ENCODE measurements at regions not wholly inside any gene's neighbourhood (a gene's known extent, or its start where the extent isn't known, plus 50 kb on each side); places are given as distances from the start of the nearest gene placed in this dataset.

DNA sequence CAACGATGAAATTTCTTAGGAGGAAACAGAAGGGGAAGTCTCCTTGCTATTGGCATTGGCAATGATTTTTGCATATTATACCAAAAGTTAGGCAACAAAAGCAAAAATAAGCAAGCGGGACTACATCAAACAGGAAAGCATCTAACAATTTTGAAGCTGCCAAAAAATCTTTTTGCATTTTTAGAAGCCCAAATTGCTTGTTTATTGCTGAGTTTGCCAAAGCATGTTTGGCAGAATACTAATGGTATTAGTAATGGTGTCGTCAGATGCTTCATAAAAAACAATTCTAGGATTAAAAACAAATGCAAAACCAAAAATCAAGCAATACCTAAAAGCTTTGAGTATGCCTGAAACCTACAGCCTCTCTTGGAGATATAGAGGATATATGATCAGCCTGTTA, 80.0 kb downstream of the GALR1 start:
- TF ChIP-seq, protein P1, sequence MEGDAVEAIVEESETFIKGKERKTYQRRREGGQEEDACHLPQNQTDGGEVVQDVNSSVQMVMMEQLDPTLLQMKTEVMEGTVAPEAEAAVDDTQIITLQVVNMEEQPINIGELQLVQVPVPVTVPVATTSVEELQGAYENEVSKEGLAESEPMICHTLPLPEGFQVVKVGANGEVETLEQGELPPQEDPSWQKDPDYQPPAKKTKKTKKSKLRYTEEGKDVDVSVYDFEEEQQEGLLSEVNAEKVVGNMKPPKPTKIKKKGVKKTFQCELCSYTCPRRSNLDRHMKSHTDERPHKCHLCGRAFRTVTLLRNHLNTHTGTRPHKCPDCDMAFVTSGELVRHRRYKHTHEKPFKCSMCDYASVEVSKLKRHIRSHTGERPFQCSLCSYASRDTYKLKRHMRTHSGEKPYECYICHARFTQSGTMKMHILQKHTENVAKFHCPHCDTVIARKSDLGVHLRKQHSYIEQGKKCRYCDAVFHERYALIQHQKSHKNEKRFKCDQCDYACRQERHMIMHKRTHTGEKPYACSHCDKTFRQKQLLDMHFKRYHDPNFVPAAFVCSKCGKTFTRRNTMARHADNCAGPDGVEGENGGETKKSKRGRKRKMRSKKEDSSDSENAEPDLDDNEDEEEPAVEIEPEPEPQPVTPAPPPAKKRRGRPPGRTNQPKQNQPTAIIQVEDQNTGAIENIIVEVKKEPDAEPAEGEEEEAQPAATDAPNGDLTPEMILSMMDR (IDR thresholded peaks at IDR 0.05), result no peak
- no peaks in the 10 kb centered on the region for H3K36me3 ChIP-seq
- no peak for ATAC-seq (ENCODE audit: insufficient number of reproducible peaks, low FRiP score, low read depth)
- no peaks in the 10 kb centered on the region for H3K9me3 ChIP-seq
- DNase-seq (ENCODE audit: low spot score), result no peak
- H3K4me3 ChIP-seq, result no peak overlapping the region
- no peak overlapping the region for H3K27ac ChIP-seq
- H3K27me3 ChIP-seq (replicated peaks; ENCODE audit: insufficient read depth), result no peaks in the 10 kb centered on the region
- no peaks in the 10 kb centered on the region for H3K4me1 ChIP-seq (ENCODE audit: control insufficient read depth in 1 of 2, low read depth in 2 of 2)

DNA sequence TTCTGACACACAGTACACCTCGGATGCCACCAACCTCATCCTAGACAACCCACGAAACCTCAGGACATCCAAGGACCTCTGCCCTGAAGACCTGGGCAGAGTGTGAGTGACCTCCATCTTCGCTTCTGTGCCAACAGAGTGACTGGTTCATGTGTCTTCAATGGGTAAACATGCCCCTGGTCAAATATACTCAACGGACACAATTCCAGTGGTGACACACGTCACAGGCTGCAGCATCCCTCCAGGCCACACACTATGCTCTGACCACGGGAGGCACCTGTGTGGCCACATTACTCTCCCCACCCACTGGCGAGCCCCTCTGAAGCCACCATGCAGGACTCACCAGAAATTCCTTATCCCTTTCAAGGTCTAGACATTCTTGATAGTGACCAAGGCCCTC, 85.2 kb downstream of the GALR1 start:
- DNase-seq (ENCODE audit: low spot score) (no peak), ATAC-seq (ENCODE audit: insufficient number of reproducible peaks, low FRiP score, low read depth) (no peak)
- Histone ChIP-seq H3K27me3 (replicated peaks; ENCODE audit: insufficient read depth) (no peaks in the 10 kb centered on the region), H3K9me3 (no peaks in the 10 kb centered on the region), H3K27ac (no peak overlapping the region), H3K36me3 (no peaks in the 10 kb centered on the region), H3K4me3 (no peak overlapping the region), H3K4me1 (ENCODE audit: control insufficient read depth in 1 of 2, low read depth in 2 of 2) (no peaks in the 10 kb centered on the region)
- TF ChIP-seq, protein P1 (IDR thresholded peaks at IDR 0.05), result no peak

DNA sequence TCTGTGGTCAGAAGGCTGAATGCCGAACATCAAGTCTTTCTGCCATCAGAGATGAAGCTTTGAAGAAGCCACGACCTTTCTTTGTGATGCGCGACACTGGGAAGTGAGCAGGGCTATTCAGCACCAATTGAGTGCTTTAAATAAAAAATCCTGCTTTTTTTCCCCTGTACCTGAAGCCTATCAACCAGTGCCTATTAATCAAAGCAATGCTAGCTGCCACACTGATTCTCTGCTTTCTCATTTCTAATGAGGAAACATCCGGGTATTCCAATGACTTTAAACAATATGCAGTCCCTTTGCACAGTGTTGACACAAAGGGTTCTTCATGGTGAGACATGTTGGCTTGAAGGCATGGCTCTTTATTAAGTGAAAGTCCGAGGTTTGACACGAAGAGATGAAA, 88.0 kb downstream of the GALR1 start:
- Histone ChIP-seq H3K36me3 (no peaks in the 10 kb centered on the region), H3K27me3 (replicated peaks; ENCODE audit: insufficient read depth) (no peaks in the 10 kb centered on the region), H3K9me3 (no peaks in the 10 kb centered on the region), H3K4me3 (no peak overlapping the region), H3K4me1 (ENCODE audit: control insufficient read depth in 1 of 2, low read depth in 2 of 2) (no peaks in the 10 kb centered on the region), H3K27ac (no peak overlapping the region)
- ATAC-seq (ENCODE audit: insufficient number of reproducible peaks, low FRiP score, low read depth), result no peak
- DNase-seq (ENCODE audit: low spot score), result no peak
- TF ChIP-seq, protein P1 (IDR thresholded peaks at IDR 0.05), result no peak

DNA sequence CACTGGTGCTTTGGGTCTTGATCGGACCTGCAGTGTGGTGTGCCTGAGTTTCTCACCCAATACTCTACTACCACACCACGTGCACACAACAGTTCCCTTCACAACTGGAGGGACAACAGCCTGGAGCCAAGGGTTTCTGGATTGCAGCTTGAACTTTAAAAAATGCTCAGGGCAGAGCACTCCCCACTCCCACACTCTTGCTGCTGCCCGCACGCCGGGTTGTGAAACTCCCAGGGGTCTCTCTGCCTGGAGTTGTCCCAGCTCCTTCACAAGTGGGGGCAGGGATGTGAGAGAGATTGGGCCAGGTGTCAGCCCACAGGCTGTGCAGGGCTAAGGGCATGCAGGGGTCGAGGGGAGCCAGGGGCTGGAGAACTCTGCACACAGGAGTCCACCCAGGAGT, 89.4 kb downstream of the GALR1 start:
- ATAC-seq (ENCODE audit: insufficient number of reproducible peaks, low FRiP score, low read depth) (no peak), DNase-seq (ENCODE audit: low spot score) (no peak)
- TF ChIP-seq, protein P1 (IDR thresholded peaks at IDR 0.05), result no peak
- Histone ChIP-seq H3K9me3 (no peaks in the 10 kb centered on the region), H3K27me3 (replicated peaks; ENCODE audit: insufficient read depth) (no peaks in the 10 kb centered on the region), H3K36me3 (no peaks in the 10 kb centered on the region), H3K27ac (no peak overlapping the region), H3K4me3 (no peak overlapping the region), H3K4me1 (ENCODE audit: control insufficient read depth in 1 of 2, low read depth in 2 of 2) (no peaks in the 10 kb centered on the region)

DNA sequence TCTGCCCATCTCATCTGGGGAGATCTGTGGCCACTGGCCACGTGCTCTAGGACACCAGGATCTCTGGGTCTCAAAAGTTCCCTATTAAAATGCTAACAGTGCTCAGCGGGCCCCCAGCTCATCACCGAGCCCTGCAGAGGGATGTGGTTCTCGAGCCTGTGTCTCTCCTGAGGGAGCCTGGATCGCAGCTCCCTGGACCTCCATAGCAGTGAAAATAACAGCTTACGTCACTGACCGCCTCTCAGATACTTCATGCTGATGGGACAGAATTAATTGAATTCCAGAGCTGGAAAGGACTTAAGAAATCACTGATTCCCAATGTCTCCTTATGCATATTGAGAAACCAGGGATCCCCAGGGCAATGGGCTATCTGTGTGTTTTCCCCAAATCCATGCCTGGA, 90.0 kb downstream of the GALR1 start:
- Histone ChIP-seq H3K9me3 (no peaks in the 10 kb centered on the region), H3K27ac (no peak overlapping the region), H3K4me1 (ENCODE audit: control insufficient read depth in 1 of 2, low read depth in 2 of 2) (no peaks in the 10 kb centered on the region), H3K4me3 (no peak overlapping the region), H3K27me3 (replicated peaks; ENCODE audit: insufficient read depth) (no peaks in the 10 kb centered on the region), H3K36me3 (no peaks in the 10 kb centered on the region)
- ATAC-seq (ENCODE audit: insufficient number of reproducible peaks, low FRiP score, low read depth) (no peak), DNase-seq (ENCODE audit: low spot score) (no peak)
- TF ChIP-seq, protein P1 (IDR thresholded peaks at IDR 0.05), result no peak
